22Rv1 (cell line): ENCODE measurements at regions not wholly inside any gene's neighbourhood (a gene's known extent, or its start where the extent isn't known, plus 50 kb on each side); places are given as distances from the start of the nearest gene placed in this dataset.

Source experiments
- ZFX ChIP-seq: fragments of 450-650 bp; IDR thresholded peaks from 2 replicates; pipeline ENCODE4 v1.6.1; 2017; ENCODE audit warnings: antibody characterized with exemption, borderline replicate concordance
- TF ChIP-seq, protein P1 (sequence below): fragments of 450-650 bp; IDR thresholded peaks from 2 replicates; pipeline ENCODE4 v1.5.1; 2017; ENCODE audit warnings: mild to moderate bottlenecking

DNA sequence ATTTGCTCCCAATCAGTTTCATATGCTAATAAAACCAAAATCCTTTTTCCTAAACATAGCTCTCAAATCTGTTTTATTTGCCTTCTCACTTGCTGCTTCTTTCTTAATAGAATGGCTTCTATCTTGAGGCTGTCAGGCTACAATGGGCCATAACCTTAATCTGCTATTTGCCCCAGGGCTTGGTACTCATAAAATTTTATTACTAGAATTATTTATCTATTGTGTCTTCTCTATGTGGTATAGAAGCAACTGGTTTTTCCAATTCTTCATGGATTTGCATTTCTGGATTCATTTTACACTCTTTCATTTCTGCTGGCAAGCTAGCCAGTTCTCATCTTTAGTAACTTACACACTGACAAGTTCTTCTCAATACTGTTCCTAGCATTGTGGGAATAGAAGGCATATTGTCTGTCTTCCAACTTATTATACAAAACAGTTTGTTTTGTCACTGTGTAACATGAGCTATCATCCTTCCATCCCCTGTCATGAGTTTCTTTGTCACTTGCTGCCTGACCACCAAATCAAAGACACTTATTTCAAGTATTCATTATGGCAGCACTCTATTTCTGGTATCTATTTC, 96.6 kb upstream of the KCNIP4 start:
- TF ChIP-seq, protein P1, sequence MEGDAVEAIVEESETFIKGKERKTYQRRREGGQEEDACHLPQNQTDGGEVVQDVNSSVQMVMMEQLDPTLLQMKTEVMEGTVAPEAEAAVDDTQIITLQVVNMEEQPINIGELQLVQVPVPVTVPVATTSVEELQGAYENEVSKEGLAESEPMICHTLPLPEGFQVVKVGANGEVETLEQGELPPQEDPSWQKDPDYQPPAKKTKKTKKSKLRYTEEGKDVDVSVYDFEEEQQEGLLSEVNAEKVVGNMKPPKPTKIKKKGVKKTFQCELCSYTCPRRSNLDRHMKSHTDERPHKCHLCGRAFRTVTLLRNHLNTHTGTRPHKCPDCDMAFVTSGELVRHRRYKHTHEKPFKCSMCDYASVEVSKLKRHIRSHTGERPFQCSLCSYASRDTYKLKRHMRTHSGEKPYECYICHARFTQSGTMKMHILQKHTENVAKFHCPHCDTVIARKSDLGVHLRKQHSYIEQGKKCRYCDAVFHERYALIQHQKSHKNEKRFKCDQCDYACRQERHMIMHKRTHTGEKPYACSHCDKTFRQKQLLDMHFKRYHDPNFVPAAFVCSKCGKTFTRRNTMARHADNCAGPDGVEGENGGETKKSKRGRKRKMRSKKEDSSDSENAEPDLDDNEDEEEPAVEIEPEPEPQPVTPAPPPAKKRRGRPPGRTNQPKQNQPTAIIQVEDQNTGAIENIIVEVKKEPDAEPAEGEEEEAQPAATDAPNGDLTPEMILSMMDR = no peak
- TF ChIP-seq ZFX = no peak
